ENCODE measurements at regions not wholly inside any gene's neighbourhood (a gene's known extent, or its start where the extent isn't known, plus 50 kb on each side); places are given as distances from the start of the nearest gene placed in this dataset.

DNA sequence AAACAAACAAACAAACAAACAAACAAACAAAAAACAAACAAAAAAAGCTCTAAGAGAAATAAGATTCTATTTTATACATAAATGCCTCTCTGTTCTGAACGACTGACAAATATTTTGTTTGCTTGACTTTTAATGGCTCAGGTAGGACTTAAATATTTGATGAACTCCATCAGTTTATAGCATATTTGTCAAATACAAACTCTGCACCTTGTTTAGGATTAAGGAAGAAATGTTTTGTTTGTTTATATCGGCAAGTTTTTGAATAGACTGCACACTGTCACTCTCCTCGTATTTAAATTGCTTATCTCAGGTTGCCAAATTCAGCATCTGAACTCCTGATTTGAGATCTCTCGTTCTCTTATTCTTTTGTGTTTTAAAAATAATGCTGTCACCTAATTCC is 1499.7 kb upstream of the SLC10A2 start:
- no peaks in the 10 kb centered on the region for H3K9me3 ChIP-seq (ENCODE audit: control insufficient read depth in 5 of 5, low read length in 5 of 5)
- H3K4me1 ChIP-seq (ENCODE audit: control insufficient read depth in 5 of 5, insufficient read depth in 5 of 5, low read length in 5 of 5) = no peaks in the 10 kb centered on the region
- H3K27me3 ChIP-seq (ENCODE audit: control insufficient read depth in 5 of 5, insufficient read depth in 4 of 5, low read length in 5 of 5) = no peaks in the 10 kb centered on the region
- no peak overlapping the region for H3K27ac ChIP-seq (ENCODE audit: low read depth, low read length)
- no peak overlapping the region for H3K9ac ChIP-seq (ENCODE audit: low read length in 5 of 5)
- H3K36me3 ChIP-seq (ENCODE audit: control insufficient read depth in 5 of 5, insufficient read depth in 5 of 5, low read length in 5 of 5) = no peaks in the 10 kb centered on the region
- no peak overlapping the region for H3K4me3 ChIP-seq (ENCODE audit: low read depth in 1 of 5, low read length in 5 of 5)

DNA sequence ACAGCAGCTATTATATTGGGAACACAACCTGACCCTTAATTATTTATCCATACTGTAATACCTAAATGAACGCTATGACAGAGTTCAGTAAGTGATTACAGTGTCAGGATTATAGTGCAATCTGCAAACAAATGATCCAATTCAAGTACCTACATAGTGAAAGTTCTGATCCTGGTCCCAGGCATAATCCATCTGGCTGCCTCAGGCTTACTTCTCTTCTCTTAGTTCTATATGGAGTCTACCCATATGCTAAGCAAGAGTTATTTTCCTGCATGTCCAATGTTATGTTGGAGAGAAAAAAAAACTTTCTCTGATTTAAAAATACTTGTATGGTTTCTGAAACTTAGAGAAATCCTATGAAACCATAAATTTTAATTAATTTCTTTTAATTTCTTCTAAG is 1487.7 kb upstream of the SLC10A2 start:
- H3K9ac ChIP-seq (ENCODE audit: low read length in 5 of 5) = no peak overlapping the region
- no peaks in the 10 kb centered on the region for H3K9me3 ChIP-seq (ENCODE audit: control insufficient read depth in 5 of 5, low read length in 5 of 5)
- H3K27ac ChIP-seq (ENCODE audit: low read depth, low read length) = no peak overlapping the region
- no peaks in the 10 kb centered on the region for H3K4me1 ChIP-seq (ENCODE audit: control insufficient read depth in 5 of 5, insufficient read depth in 5 of 5, low read length in 5 of 5)
- H3K4me3 ChIP-seq (ENCODE audit: low read depth in 1 of 5, low read length in 5 of 5) = no peak overlapping the region
- no peaks in the 10 kb centered on the region for H3K27me3 ChIP-seq (ENCODE audit: control insufficient read depth in 5 of 5, insufficient read depth in 4 of 5, low read length in 5 of 5)
- H3K36me3 ChIP-seq (ENCODE audit: control insufficient read depth in 5 of 5, insufficient read depth in 5 of 5, low read length in 5 of 5) = no peaks in the 10 kb centered on the region

- H3K27me3 ChIP-seq (ENCODE audit: control insufficient read depth in 5 of 5, insufficient read depth in 4 of 5, low read length in 5 of 5) = no peaks in the 10 kb centered on the region
- H3K9ac ChIP-seq (ENCODE audit: low read length in 5 of 5) = no peak overlapping the region
- no peaks in the 10 kb centered on the region for H3K36me3 ChIP-seq (ENCODE audit: control insufficient read depth in 5 of 5, insufficient read depth in 5 of 5, low read length in 5 of 5)
- no peaks in the 10 kb centered on the region for H3K4me1 ChIP-seq (ENCODE audit: control insufficient read depth in 5 of 5, insufficient read depth in 5 of 5, low read length in 5 of 5)
- H3K9me3 ChIP-seq (ENCODE audit: control insufficient read depth in 5 of 5, low read length in 5 of 5) = no peaks in the 10 kb centered on the region
- no peak overlapping the region for H3K4me3 ChIP-seq (ENCODE audit: low read depth in 1 of 5, low read length in 5 of 5)
- no peak overlapping the region for H3K27ac ChIP-seq (ENCODE audit: low read depth, low read length)
These were observed 1487.0 kb upstream of the SLC10A2 start for GRCh38 chr13:104553186-104553585.

DNA sequence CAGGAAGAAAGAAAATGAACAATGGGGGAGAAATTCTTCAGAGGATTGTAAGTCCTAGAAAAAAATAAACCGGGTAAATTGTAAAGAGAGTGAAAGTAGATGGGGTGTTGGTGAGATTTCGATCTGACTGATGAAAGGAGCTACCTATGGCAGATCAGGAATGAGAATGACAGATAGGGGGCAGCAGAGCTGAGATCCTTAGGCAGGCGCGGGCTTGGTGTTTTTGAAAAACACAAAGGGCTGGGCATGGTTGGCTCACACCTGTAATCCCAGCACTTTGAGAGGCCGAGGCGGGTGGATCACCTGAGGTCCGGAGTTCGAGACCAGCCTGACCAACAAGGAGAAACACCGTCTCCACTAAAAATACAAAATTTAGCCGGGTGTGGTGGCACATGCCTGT is 1468.6 kb upstream of the SLC10A2 start:
- no peak overlapping the region for H3K27ac ChIP-seq (ENCODE audit: low read depth, low read length)
- no peak overlapping the region for H3K4me3 ChIP-seq (ENCODE audit: low read depth in 1 of 5, low read length in 5 of 5)
- no peaks in the 10 kb centered on the region for H3K27me3 ChIP-seq (ENCODE audit: control insufficient read depth in 5 of 5, insufficient read depth in 4 of 5, low read length in 5 of 5)
- H3K4me1 ChIP-seq (ENCODE audit: control insufficient read depth in 5 of 5, insufficient read depth in 5 of 5, low read length in 5 of 5) = no peaks in the 10 kb centered on the region
- H3K36me3 ChIP-seq (ENCODE audit: control insufficient read depth in 5 of 5, insufficient read depth in 5 of 5, low read length in 5 of 5) = no peaks in the 10 kb centered on the region
- H3K9me3 ChIP-seq (ENCODE audit: control insufficient read depth in 5 of 5, low read length in 5 of 5) = no peaks in the 10 kb centered on the region
- H3K9ac ChIP-seq (ENCODE audit: low read length in 5 of 5) = no peak overlapping the region

GRCh38 chr13:104532132-104532531 is 1465.9 kb upstream of the SLC10A2 start:
- Histone ChIP-seq H3K36me3 (ENCODE audit: control insufficient read depth in 5 of 5, insufficient read depth in 5 of 5, low read length in 5 of 5) (no peaks in the 10 kb centered on the region), H3K9me3 (ENCODE audit: control insufficient read depth in 5 of 5, low read length in 5 of 5) (no peaks in the 10 kb centered on the region)

GRCh38 chr13:104530741-104531140 is 1464.5 kb upstream of the SLC10A2 start:
- H3K27me3 ChIP-seq (ENCODE audit: control insufficient read depth in 5 of 5, insufficient read depth in 4 of 5, low read length in 5 of 5) = no peaks in the 10 kb centered on the region
- H3K9ac ChIP-seq (ENCODE audit: low read length in 5 of 5) = no peak overlapping the region
- H3K4me1 ChIP-seq (ENCODE audit: control insufficient read depth in 5 of 5, insufficient read depth in 5 of 5, low read length in 5 of 5) = no peaks in the 10 kb centered on the region
- no peaks in the 10 kb centered on the region for H3K36me3 ChIP-seq (ENCODE audit: control insufficient read depth in 5 of 5, insufficient read depth in 5 of 5, low read length in 5 of 5)
- no peak overlapping the region for H3K4me3 ChIP-seq (ENCODE audit: low read depth in 1 of 5, low read length in 5 of 5)
- no peak overlapping the region for H3K27ac ChIP-seq (ENCODE audit: low read depth, low read length)
- no peaks in the 10 kb centered on the region for H3K9me3 ChIP-seq (ENCODE audit: control insufficient read depth in 5 of 5, low read length in 5 of 5)

More at GRCh38 chr13:104532132-104532531, 1465.9 kb upstream of the SLC10A2 start:
- no peak overlapping the region for H3K4me3 ChIP-seq (ENCODE audit: low read depth in 1 of 5, low read length in 5 of 5)
- H3K27ac ChIP-seq (ENCODE audit: low read depth, low read length) = no peak overlapping the region
- H3K27me3 ChIP-seq (ENCODE audit: control insufficient read depth in 5 of 5, insufficient read depth in 4 of 5, low read length in 5 of 5) = no peaks in the 10 kb centered on the region
- H3K4me1 ChIP-seq (ENCODE audit: control insufficient read depth in 5 of 5, insufficient read depth in 5 of 5, low read length in 5 of 5) = no peaks in the 10 kb centered on the region
- H3K9ac ChIP-seq (ENCODE audit: low read length in 5 of 5) = no peak overlapping the region

GRCh38 chr13:104526561-104526960 is 1460.3 kb upstream of the SLC10A2 start:
- peaks cover 0 to 5% (median 0%) of the 10 kb centered on the region in 5 donors for H3K9me3 ChIP-seq (ENCODE audit: control insufficient read depth in 5 of 5, low read length in 5 of 5)
- H3K36me3 ChIP-seq (ENCODE audit: control insufficient read depth in 5 of 5, insufficient read depth in 5 of 5, low read length in 5 of 5) = no peaks in the 10 kb centered on the region
- H3K27ac ChIP-seq (ENCODE audit: low read depth, low read length) = no peak overlapping the region
- H3K9ac ChIP-seq (ENCODE audit: low read length in 5 of 5) = no peak overlapping the region
- no peaks in the 10 kb centered on the region for H3K27me3 ChIP-seq (ENCODE audit: control insufficient read depth in 5 of 5, insufficient read depth in 4 of 5, low read length in 5 of 5)
- no peak overlapping the region for H3K4me3 ChIP-seq (ENCODE audit: low read depth in 1 of 5, low read length in 5 of 5)
- peaks cover 0 to 3% (median 0%) of the 10 kb centered on the region in 5 donors for H3K4me1 ChIP-seq (ENCODE audit: control insufficient read depth in 5 of 5, insufficient read depth in 5 of 5, low read length in 5 of 5)

GRCh38 chr13:104525467-104525866 is 1459.2 kb upstream of the SLC10A2 start:
- Histone ChIP-seq H3K9me3 (ENCODE audit: control insufficient read depth in 5 of 5, low read length in 5 of 5) (peaks cover 0 to 5% (median 0%) of the 10 kb centered on the region in 5 donors), H3K36me3 (ENCODE audit: control insufficient read depth in 5 of 5, insufficient read depth in 5 of 5, low read length in 5 of 5) (no peaks in the 10 kb centered on the region), H3K4me1 (ENCODE audit: control insufficient read depth in 5 of 5, insufficient read depth in 5 of 5, low read length in 5 of 5) (peaks cover 0 to 3% (median 0%) of the 10 kb centered on the region in 5 donors), H3K27ac (ENCODE audit: low read depth, low read length) (no peak overlapping the region), H3K4me3 (ENCODE audit: low read depth in 1 of 5, low read length in 5 of 5) (no peak overlapping the region), H3K9ac (ENCODE audit: low read length in 5 of 5) (no peak overlapping the region), H3K27me3 (ENCODE audit: control insufficient read depth in 5 of 5, insufficient read depth in 4 of 5, low read length in 5 of 5) (no peaks in the 10 kb centered on the region)

- H3K9me3 ChIP-seq (ENCODE audit: control insufficient read depth in 5 of 5, low read length in 5 of 5) = peaks cover 0 to 5% (median 0%) of the 10 kb centered on the region in 5 donors
- no peak overlapping the region for H3K27ac ChIP-seq (ENCODE audit: low read depth, low read length)
- peak overlapping the region in 1 of 5 donors; percentile 48 for H3K9ac ChIP-seq (ENCODE audit: low read length in 5 of 5)
- H3K4me3 ChIP-seq (ENCODE audit: low read depth in 1 of 5, low read length in 5 of 5) = no peak overlapping the region
- H3K27me3 ChIP-seq (ENCODE audit: control insufficient read depth in 5 of 5, insufficient read depth in 4 of 5, low read length in 5 of 5) = no peaks in the 10 kb centered on the region
- H3K4me1 ChIP-seq (ENCODE audit: control insufficient read depth in 5 of 5, insufficient read depth in 5 of 5, low read length in 5 of 5) = peaks cover 0 to 3% (median 0%) of the 10 kb centered on the region in 5 donors
- no peaks in the 10 kb centered on the region for H3K36me3 ChIP-seq (ENCODE audit: control insufficient read depth in 5 of 5, insufficient read depth in 5 of 5, low read length in 5 of 5)
These were observed 1456.2 kb upstream of the SLC10A2 start for GRCh38 chr13:104522235-104523072.

- no peaks in the 10 kb centered on the region for H3K36me3 ChIP-seq (ENCODE audit: control insufficient read depth in 5 of 5, insufficient read depth in 5 of 5, low read length in 5 of 5)
- H3K27me3 ChIP-seq (ENCODE audit: control insufficient read depth in 5 of 5, insufficient read depth in 4 of 5, low read length in 5 of 5) = no peaks in the 10 kb centered on the region
- H3K9ac ChIP-seq (ENCODE audit: low read length in 5 of 5) = no peak overlapping the region
- H3K4me3 ChIP-seq (ENCODE audit: low read depth in 1 of 5, low read length in 5 of 5) = no peak overlapping the region
- H3K27ac ChIP-seq (ENCODE audit: low read depth, low read length) = no peak overlapping the region
- no peaks in the 10 kb centered on the region for H3K4me1 ChIP-seq (ENCODE audit: control insufficient read depth in 5 of 5, insufficient read depth in 5 of 5, low read length in 5 of 5)
- no peaks in the 10 kb centered on the region for H3K9me3 ChIP-seq (ENCODE audit: control insufficient read depth in 5 of 5, low read length in 5 of 5)
These were observed 1444.2 kb upstream of the SLC10A2 start for GRCh38 chr13:104510422-104510821.

All from subcutaneous abdominal adipose tissue (tissue), 5 donors.